Suprapubic skin (tissue), 3 donors: ENCODE measurements at regions not wholly inside any gene's neighbourhood (a gene's known extent, or its start where the extent isn't known, plus 50 kb on each side); places are given as distances from the start of the nearest gene placed in this dataset.

ENCODE experiments used
- POLR2A ChIP-seq, 2 donors: fragments of 450-650 bp; IDR thresholded peaks; one replicate each; pipeline ENCODE4 v1.6.1; 2017; ENCODE audit warnings: antibody characterized with exemption in 2 of 2, mild to moderate bottlenecking in 2 of 2, moderate library complexity in 2 of 2
- TF ChIP-seq, protein P1 (sequence below), 2 donors: fragments of 200-600 bp in 1 of 2; fragments of 450-650 bp in 1 of 2; sonication (generic) in 1 of 2; IDR thresholded peaks; one replicate each; pipeline ENCODE4 v1.5.1; 2016 to 2019; ENCODE audit warnings: antibody characterized with exemption in 2 of 2, mild to moderate bottlenecking in 1 of 2, moderate library complexity in 1 of 2

DNA sequence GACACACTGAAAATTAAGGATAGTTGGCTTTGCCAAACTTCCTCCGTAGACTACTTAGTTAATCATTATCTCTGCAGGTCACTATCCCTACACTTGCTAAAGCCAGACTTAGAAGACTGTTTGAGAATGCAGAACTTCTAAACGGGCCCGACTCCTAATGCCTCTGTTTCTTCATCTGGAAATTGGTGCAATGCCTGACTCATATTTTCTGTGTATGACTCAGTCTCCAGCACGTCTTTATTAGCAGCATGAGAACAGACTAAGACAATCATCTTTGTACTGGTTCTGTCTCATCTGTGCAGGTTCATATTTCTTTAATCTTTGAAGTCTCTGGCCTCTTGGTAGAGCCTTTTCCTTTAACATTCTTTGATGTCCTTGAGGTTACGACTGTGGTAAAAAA is 411.9 kb upstream of the ACTRT1 start:
- TF ChIP-seq, protein P1, sequence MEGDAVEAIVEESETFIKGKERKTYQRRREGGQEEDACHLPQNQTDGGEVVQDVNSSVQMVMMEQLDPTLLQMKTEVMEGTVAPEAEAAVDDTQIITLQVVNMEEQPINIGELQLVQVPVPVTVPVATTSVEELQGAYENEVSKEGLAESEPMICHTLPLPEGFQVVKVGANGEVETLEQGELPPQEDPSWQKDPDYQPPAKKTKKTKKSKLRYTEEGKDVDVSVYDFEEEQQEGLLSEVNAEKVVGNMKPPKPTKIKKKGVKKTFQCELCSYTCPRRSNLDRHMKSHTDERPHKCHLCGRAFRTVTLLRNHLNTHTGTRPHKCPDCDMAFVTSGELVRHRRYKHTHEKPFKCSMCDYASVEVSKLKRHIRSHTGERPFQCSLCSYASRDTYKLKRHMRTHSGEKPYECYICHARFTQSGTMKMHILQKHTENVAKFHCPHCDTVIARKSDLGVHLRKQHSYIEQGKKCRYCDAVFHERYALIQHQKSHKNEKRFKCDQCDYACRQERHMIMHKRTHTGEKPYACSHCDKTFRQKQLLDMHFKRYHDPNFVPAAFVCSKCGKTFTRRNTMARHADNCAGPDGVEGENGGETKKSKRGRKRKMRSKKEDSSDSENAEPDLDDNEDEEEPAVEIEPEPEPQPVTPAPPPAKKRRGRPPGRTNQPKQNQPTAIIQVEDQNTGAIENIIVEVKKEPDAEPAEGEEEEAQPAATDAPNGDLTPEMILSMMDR (IDR thresholded peaks at IDR 0.05), result no peak
- TF ChIP-seq POLR2A (IDR thresholded peaks at IDR 0.05), result no peak
